GM21619 (cell line): ENCODE measurements at regions not wholly inside any gene's neighbourhood (a gene's known extent, or its start where the extent isn't known, plus 50 kb on each side); places are given as distances from the start of the nearest gene placed in this dataset.
"Not testable (repeated sequence)": the region's sequence is repeated elsewhere in the genome, so short reads cannot be mapped to it uniquely, and the experiment has no call there.

ENCODE experiments used
- ATAC-seq: cut with Tn5 transposase; IDR thresholded peaks from one replicate; pipeline ENCODE4 v1.9.1; 2021; ENCODE audit not compliant: unreplicated experiment

GRCh38 chr7:41579961-41580935, 122.6 kb downstream of the INHBA start:
- ATAC-seq: no peak

GRCh38 chr7:41578700-41579099, 124.2 kb downstream of the INHBA start:
- no peak for ATAC-seq

GRCh38 chr7:41576166-41576565, 126.7 kb downstream of the INHBA start:
- ATAC-seq: no peak

- no peak for ATAC-seq
These were observed 128.5 kb downstream of the INHBA start for GRCh38 chr7:41574377-41574776.

- ATAC-seq: no peak
These were observed 129.0 kb downstream of the INHBA start for GRCh38 chr7:41573862-41574261.

GRCh38 chr7:41573443-41573842, 129.4 kb downstream of the INHBA start:
- ATAC-seq: no peak

- no peak for ATAC-seq
These were observed 129.9 kb downstream of the INHBA start for GRCh38 chr7:41573015-41573414.

- no peak for ATAC-seq
These were observed 131.3 kb downstream of the INHBA start for GRCh38 chr7:41571573-41571972.

- ATAC-seq: no peak
These were observed 132.1 kb downstream of the INHBA start for GRCh38 chr7:41570766-41571165.

GRCh38 chr7:41568135-41568534, 134.8 kb downstream of the INHBA start:
- no peak for ATAC-seq

GRCh38 chr7:41567731-41568114, 135.2 kb downstream of the INHBA start:
- no peak for ATAC-seq

GRCh38 chr7:41567031-41567730, 135.7 kb downstream of the INHBA start:
- no peak for ATAC-seq

GRCh38 chr7:41566581-41566980, 136.3 kb downstream of the INHBA start:
- no peak for ATAC-seq

- no peak for ATAC-seq
These were observed 137.2 kb downstream of the INHBA start for GRCh38 chr7:41565655-41566054.

GRCh38 chr7:41559426-41559825, 143.5 kb downstream of the INHBA start:
- ATAC-seq: no peak

GRCh38 chr7:41554481-41554880, 148.4 kb downstream of the INHBA start:
- no peak for ATAC-seq

- not testable (repeated sequence) for ATAC-seq
These were observed 152.8 kb downstream of the INHBA start for GRCh38 chr7:41550046-41550445.

GRCh38 chr7:41544241-41544640, 158.6 kb downstream of the INHBA start:
- ATAC-seq: no peak

- no peak for ATAC-seq
These were observed 162.3 kb downstream of the INHBA start for GRCh38 chr7:41540601-41541000.

GRCh38 chr7:41538810-41539724, 163.8 kb downstream of the INHBA start:
- ATAC-seq: no peak
